ENCODE measurements at regions not wholly inside any gene's neighbourhood (a gene's known extent, or its start where the extent isn't known, plus 50 kb on each side); places are given as distances from the start of the nearest gene placed in this dataset.

DNA sequence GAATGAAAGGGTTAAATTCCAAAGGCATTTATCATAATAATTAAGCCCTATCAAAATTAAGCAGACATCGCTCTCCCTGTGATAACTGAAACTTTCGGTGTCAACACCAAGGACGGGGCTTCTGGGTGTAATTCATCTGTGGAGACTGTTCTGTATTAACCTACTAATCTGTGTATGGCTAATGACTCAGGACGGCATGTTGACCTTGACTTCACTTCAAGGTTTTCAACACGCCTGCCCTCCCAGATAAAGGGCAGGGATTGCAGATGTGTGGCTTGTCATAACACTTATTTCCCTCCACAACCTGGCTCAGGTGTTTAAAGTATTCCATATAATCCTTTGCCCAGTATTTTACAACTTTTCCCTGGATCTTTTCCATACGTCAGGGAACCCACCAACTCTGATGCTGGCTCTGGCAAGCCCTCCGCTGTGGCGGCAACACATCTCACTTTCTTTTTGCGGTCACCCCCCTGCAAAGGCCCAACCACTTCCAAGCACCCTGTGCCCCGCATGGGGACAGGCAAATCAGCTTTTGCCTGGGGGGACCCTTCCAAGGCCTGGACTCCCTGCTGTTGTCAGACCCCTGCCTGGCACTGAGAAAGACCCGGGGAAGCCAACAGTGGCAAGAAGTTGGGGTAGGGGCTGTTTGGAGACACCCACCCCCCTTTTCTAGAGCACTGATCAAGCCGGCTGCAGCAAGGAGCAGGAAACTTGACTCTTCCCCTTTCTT lies 93.2 kb upstream of the MEF2A start:
- Histone ChIP-seq H3K4me2 (ENCODE audit: low read length, poor library complexity, severe bottlenecking) (no peak overlapping the region), H3K4ac (ENCODE audit: low read depth in 1 of 2, low read length in 2 of 2) (no peak overlapping the region), H2AK5ac (ENCODE audit: low read length, severe bottlenecking) (no peak overlapping the region), H2AFZ (ENCODE audit: low read depth, low read length) (no peak overlapping the region), H2BK5ac (ENCODE audit: low read depth, low read length, poor library complexity, severe bottlenecking) (no peak overlapping the region), H3K18ac (ENCODE audit: low read depth in 1 of 2, low read length in 2 of 2) (no peak overlapping the region), H3K27me3 (ENCODE audit: control insufficient read depth in 1 of 2, insufficient read depth in 1 of 2, low read length in 2 of 2) (no peaks in the 10 kb centered on the region), H2BK120ac (ENCODE audit: low read depth, low read length) (no peak overlapping the region), H3K27ac (ENCODE audit: low read length, poor library complexity, severe bottlenecking) (no peak overlapping the region), H2BK15ac (ENCODE audit: low read depth, poor library complexity, severe bottlenecking) (no peak overlapping the region), H3K9me3 (ENCODE audit: control insufficient read depth, low read length) (no peaks in the 10 kb centered on the region), H4K91ac (ENCODE audit: low read length) (no peak overlapping the region), H3K23ac (ENCODE audit: low read length in 2 of 2) (no peak overlapping the region), H3K36me3 (ENCODE audit: control insufficient read depth in 1 of 2, insufficient read depth in 2 of 2, low read depth in 1 of 2, low read length in 2 of 2) (no peaks in the 10 kb centered on the region), H2BK12ac (ENCODE audit: low read length in 2 of 2) (no peak overlapping the region), H3K4me3 (ENCODE audit: insufficient read depth in 1 of 2, low read depth in 1 of 2, low read length in 2 of 2) (no peak overlapping the region), H4K8ac (ENCODE audit: low read length) (no peak overlapping the region), H3K79me1 (replicated peaks; ENCODE audit: low read length, poor library complexity, severe bottlenecking) (no peaks in the 10 kb centered on the region), H3K14ac (ENCODE audit: low read length in 2 of 2) (no peak overlapping the region), H3K9ac (ENCODE audit: low read length) (no peak overlapping the region), H3K4me1 (ENCODE audit: control insufficient read depth, insufficient read depth, low read depth, low read length) (peaks cover 10% of the 10 kb centered on the region)
- no peak for DNase-seq
- WGBS, result 94% methylated on average over 12 of the region's 12 CpGs

DNA sequence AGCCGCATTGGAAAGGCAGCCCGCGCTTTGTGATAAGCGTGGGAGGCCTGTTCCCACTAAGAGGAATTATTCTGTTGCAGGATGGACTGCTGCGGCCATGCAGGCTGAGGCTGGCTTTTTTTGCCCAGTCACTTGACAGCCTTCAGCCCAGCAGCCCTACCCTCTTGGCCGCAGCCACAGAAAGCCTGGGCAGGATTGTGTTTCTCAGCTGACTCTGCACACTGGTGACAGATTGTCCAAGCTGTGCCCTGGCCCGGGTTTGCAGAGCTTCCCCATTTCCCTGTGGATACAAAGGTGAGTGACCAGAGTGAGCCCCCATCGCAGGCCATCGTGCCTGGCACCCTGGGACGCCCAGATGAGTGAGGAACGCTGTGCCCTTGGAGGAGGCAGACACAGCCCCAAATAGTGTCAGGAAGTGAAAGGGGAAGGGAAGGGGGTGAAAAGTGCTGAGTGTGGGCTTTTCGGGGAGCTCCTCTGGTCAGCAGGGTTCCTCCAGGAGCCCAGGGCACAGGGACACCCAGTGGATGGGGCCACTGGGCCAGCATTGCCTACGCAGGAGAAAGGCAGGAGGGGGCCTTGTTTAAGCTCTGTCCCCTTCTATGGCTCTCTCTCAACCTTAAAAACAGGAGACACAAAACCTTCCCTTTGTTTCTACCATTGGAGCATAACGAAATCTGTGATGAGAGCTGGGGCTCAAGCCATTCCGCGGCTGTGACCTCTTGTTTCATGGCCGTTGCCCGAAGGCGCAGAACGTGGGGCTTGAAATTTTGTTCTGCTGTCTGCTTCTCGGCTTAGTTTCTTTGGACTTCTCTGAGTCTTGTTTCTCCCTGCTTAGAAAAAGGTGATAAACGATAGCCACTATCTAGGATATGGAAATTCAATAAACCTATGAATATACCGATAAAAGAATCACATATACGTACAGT lies 91.5 kb upstream of the MEF2A start:
- Histone ChIP-seq H3K27ac (ENCODE audit: low read length, poor library complexity, severe bottlenecking) (no peak overlapping the region), H3K4me2 (ENCODE audit: low read length, poor library complexity, severe bottlenecking) (no peak overlapping the region)
- WGBS, result 96% methylated on average over 23 of the region's 24 CpGs

DNA sequence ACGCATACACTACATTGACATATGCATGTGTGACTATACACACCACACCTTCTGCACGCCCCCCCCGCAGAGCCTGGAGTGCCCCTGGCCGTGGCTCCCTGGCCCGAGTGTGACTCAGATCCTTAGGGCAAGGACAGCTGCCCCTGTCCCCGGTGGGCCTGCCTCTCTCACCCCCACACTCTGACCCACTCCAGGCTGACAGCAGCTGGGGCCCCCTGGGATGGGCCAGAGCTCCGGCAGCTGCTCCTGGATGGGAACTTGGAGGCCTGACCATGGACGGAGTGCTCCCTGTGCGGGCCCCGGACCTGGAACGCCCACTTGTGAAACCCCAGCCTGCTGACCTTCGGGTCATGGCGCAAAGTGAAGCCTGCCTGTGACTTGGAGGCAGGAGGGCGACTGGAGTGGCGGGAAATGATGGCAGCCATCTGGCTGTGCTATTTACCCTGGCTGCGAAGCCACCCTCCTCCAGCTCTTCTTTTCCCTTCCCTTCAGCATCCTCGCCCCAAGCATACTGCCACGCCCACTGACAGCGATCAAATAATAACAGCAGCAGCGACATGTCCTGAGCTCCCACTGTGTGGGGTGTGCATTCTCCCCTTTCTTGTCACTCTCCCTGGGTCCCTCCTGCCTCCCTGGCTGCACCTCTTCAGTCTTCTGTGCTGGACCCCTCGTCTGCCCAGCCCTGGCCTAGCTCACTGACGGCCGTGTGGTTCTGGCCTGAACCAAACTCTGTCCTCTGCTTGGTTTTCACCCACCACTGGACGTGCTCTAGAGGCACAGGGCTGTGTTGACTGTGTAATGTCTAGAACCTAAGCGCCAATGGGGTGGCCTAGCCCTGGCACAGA lies 90.7 kb upstream of the MEF2A start:
- H4K8ac ChIP-seq (ENCODE audit: low read length), result peak overlapping the region; percentile 69
- H3K4me3 ChIP-seq (ENCODE audit: insufficient read depth in 1 of 2, low read depth in 1 of 2, low read length in 2 of 2), result no peak overlapping the region
- 77% methylated on average over 25 of the region's 25 CpGs for WGBS
- H3K27me3 ChIP-seq (ENCODE audit: control insufficient read depth in 1 of 2, insufficient read depth in 1 of 2, low read length in 2 of 2), result no peaks in the 10 kb centered on the region
- H2AK5ac ChIP-seq (ENCODE audit: low read length, severe bottlenecking), result peak overlapping the region; percentile 4
- H3K36me3 ChIP-seq (ENCODE audit: control insufficient read depth in 1 of 2, insufficient read depth in 2 of 2, low read depth in 1 of 2, low read length in 2 of 2), result no peaks in the 10 kb centered on the region
- no peaks in the 10 kb centered on the region for H3K9me3 ChIP-seq (ENCODE audit: control insufficient read depth, low read length)
- peak overlapping the region in 1 of 2 experiments; percentile 82 for H3K14ac ChIP-seq (ENCODE audit: low read length in 2 of 2)
- no peak overlapping the region for H3K27ac ChIP-seq (ENCODE audit: low read length, poor library complexity, severe bottlenecking)
- H2BK15ac ChIP-seq (ENCODE audit: low read depth, poor library complexity, severe bottlenecking), result peak overlapping the region; percentile 82
- H3K4me2 ChIP-seq (ENCODE audit: low read length, poor library complexity, severe bottlenecking), result no peak overlapping the region
- no peaks in the 10 kb centered on the region for H3K79me1 ChIP-seq (replicated peaks; ENCODE audit: low read length, poor library complexity, severe bottlenecking)
- no peak overlapping the region for H2BK5ac ChIP-seq (ENCODE audit: low read depth, low read length, poor library complexity, severe bottlenecking)
- H2BK12ac ChIP-seq (ENCODE audit: low read length in 2 of 2), result peak overlapping the region; percentile 70 to 87
- H3K4ac ChIP-seq (ENCODE audit: low read depth in 1 of 2, low read length in 2 of 2), result peak overlapping the region; percentile 46 to 63
- peak overlapping the region; percentile 52 to 78 for H3K18ac ChIP-seq (ENCODE audit: low read depth in 1 of 2, low read length in 2 of 2)
- H3K9ac ChIP-seq (ENCODE audit: low read length), result no peak overlapping the region
- H3K4me1 ChIP-seq (ENCODE audit: control insufficient read depth, insufficient read depth, low read depth, low read length), result peaks cover 10% of the 10 kb centered on the region
- H2BK120ac ChIP-seq (ENCODE audit: low read depth, low read length), result peak overlapping the region; percentile 42
- no peak overlapping the region for H3K23ac ChIP-seq (ENCODE audit: low read length in 2 of 2)
- peak overlapping the region; percentile 52 for H4K91ac ChIP-seq (ENCODE audit: low read length)
- no peak overlapping the region for H2AFZ ChIP-seq (ENCODE audit: low read depth, low read length)
- DNase-seq, result peak; percentile 34

More for the DNA sequence above, 91.5 kb upstream of the MEF2A start:
- Histone ChIP-seq H2AFZ (ENCODE audit: low read depth, low read length) (no peak overlapping the region), H3K4me3 (ENCODE audit: insufficient read depth in 1 of 2, low read depth in 1 of 2, low read length in 2 of 2) (no peak overlapping the region), H2BK5ac (ENCODE audit: low read depth, low read length, poor library complexity, severe bottlenecking) (no peak overlapping the region), H3K27me3 (ENCODE audit: control insufficient read depth in 1 of 2, insufficient read depth in 1 of 2, low read length in 2 of 2) (no peaks in the 10 kb centered on the region), H3K4me1 (ENCODE audit: control insufficient read depth, insufficient read depth, low read depth, low read length) (peaks cover 10% of the 10 kb centered on the region), H3K4ac (ENCODE audit: low read depth in 1 of 2, low read length in 2 of 2) (peak overlapping the region in 1 of 2 experiments; percentile 57), H2BK12ac (ENCODE audit: low read length in 2 of 2) (peak overlapping the region in 1 of 2 experiments; percentile 61), H3K9ac (ENCODE audit: low read length) (no peak overlapping the region), H4K8ac (ENCODE audit: low read length) (peak overlapping the region; percentile 19), H2BK15ac (ENCODE audit: low read depth, poor library complexity, severe bottlenecking) (peak overlapping the region; percentile 55), H3K9me3 (ENCODE audit: control insufficient read depth, low read length) (no peaks in the 10 kb centered on the region), H2AK5ac (ENCODE audit: low read length, severe bottlenecking) (no peak overlapping the region), H2BK120ac (ENCODE audit: low read depth, low read length) (no peak overlapping the region), H3K18ac (ENCODE audit: low read depth in 1 of 2, low read length in 2 of 2) (peak overlapping the region in 1 of 2 experiments; percentile 23), H3K14ac (ENCODE audit: low read length in 2 of 2) (no peak overlapping the region), H3K36me3 (ENCODE audit: control insufficient read depth in 1 of 2, insufficient read depth in 2 of 2, low read depth in 1 of 2, low read length in 2 of 2) (no peaks in the 10 kb centered on the region), H3K23ac (ENCODE audit: low read length in 2 of 2) (no peak overlapping the region), H3K79me1 (replicated peaks; ENCODE audit: low read length, poor library complexity, severe bottlenecking) (no peaks in the 10 kb centered on the region), H4K91ac (ENCODE audit: low read length) (peak overlapping the region; percentile 35)
- DNase-seq, result no peak

Measured in mesenchymal stem cell (in vitro differentiated cells and primary cell).